Muscle of back (tissue), 3 donors: ENCODE measurements at regions not wholly inside any gene's neighbourhood (a gene's known extent, or its start where the extent isn't known, plus 50 kb on each side); places are given as distances from the start of the nearest gene placed in this dataset.

Experiments
- DNase-seq, 3 donors: peaks; one replicate each; pipeline versions ENCODE4 v3.0.0 to v3.0.0-alpha.2; 2013

GRCh38 chr4:60002603-60003337, 1197.4 kb upstream of the ADGRL3 start:
- peak in 2 of 3 donors; percentile 3 to 13 for DNase-seq

GRCh38 chr4:60013464-60014184, 1186.5 kb upstream of the ADGRL3 start:
- DNase-seq = no peak

GRCh38 chr4:60016971-60017370, 1183.2 kb upstream of the ADGRL3 start:
- no peak for DNase-seq

- no peak for DNase-seq
These were observed 1180.9 kb upstream of the ADGRL3 start for GRCh38 chr4:60019180-60019579.

GRCh38 chr4:60019946-60020345, 1180.2 kb upstream of the ADGRL3 start:
- DNase-seq = no peak

GRCh38 chr4:60020389-60020788, 1179.7 kb upstream of the ADGRL3 start:
- DNase-seq = no peak

- DNase-seq = no peak
These were observed 1166.3 kb upstream of the ADGRL3 start for GRCh38 chr4:60033826-60034225.

GRCh38 chr4:60034361-60034760, 1165.8 kb upstream of the ADGRL3 start:
- peak; percentile 2 to 42 (median 4) for DNase-seq

GRCh38 chr4:60039908-60040307, 1160.2 kb upstream of the ADGRL3 start:
- DNase-seq = no peak

GRCh38 chr4:60042231-60042652, 1157.9 kb upstream of the ADGRL3 start:
- no peak for DNase-seq

GRCh38 chr4:60042941-60043340, 1157.2 kb upstream of the ADGRL3 start:
- DNase-seq = no peak

GRCh38 chr4:60078984-60079383, 1121.1 kb upstream of the ADGRL3 start:
- DNase-seq = no peak

- no peak for DNase-seq
These were observed 1118.3 kb upstream of the ADGRL3 start for GRCh38 chr4:60081839-60082238.

GRCh38 chr4:60088807-60089486, 1111.2 kb upstream of the ADGRL3 start:
- DNase-seq = no peak

- no peak for DNase-seq
These were observed 1110.4 kb upstream of the ADGRL3 start for GRCh38 chr4:60089546-60090273.

- no peak for DNase-seq
These were observed 1103.5 kb upstream of the ADGRL3 start for GRCh38 chr4:60096676-60097075.

GRCh38 chr4:60116592-60116991, 1083.5 kb upstream of the ADGRL3 start:
- no peak for DNase-seq

- no peak for DNase-seq
These were observed 1082.3 kb upstream of the ADGRL3 start for GRCh38 chr4:60117726-60118323.

- no peak for DNase-seq
These were observed 1077.3 kb upstream of the ADGRL3 start for GRCh38 chr4:60122820-60123219.

GRCh38 chr4:60128888-60129287, 1071.2 kb upstream of the ADGRL3 start:
- DNase-seq = peak in 2 of 3 donors; percentile 32 to 36

- no peak for DNase-seq
These were observed 1070.4 kb upstream of the ADGRL3 start for GRCh38 chr4:60129740-60130139.

GRCh38 chr4:60133375-60133774, 1066.8 kb upstream of the ADGRL3 start:
- DNase-seq = peak in 1 of 3 donors; percentile 2
